ENCODE measurements at regions not wholly inside any gene's neighbourhood (a gene's known extent, or its start where the extent isn't known, plus 50 kb on each side); places are given as distances from the start of the nearest gene placed in this dataset.

- DNase-seq (ENCODE audit: low spot score in 2 of 2) (no peak), FAIRE-seq (no peak)
Observed at GRCh38 chr5:114208588-114208987, 153.3 kb upstream of the KCNN2 start.

- FAIRE-seq (no peak), DNase-seq (ENCODE audit: low spot score in 2 of 2) (no peak)
Observed at GRCh38 chr5:114210662-114211061, 151.2 kb upstream of the KCNN2 start.

GRCh38 chr5:114221807-114222206 is 140.1 kb upstream of the KCNN2 start:
- DNase-seq (ENCODE audit: low spot score in 2 of 2), result no peak
- FAIRE-seq, result no peak

GRCh38 chr5:114223866-114224265 is 138.0 kb upstream of the KCNN2 start:
- no peak for DNase-seq (ENCODE audit: low spot score in 2 of 2)

DNA sequence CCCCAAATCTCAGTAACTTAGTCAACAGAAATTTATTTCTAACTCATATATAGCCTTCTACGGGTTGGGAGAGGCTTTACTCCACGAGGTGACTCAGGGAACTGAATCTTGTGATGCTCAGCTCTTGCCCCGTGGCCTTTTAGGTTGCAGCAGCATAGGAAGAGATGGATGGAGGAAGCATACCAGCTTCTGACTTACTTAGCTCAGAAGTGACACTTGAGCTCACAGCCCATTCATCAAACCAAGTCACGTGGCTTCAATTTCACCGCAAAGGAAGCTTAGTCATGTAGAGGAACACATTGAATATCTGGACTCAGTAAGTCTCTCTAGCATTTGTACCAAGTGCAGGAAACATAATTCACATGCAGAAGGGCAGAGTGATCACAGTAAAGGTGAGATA is 124.1 kb upstream of the KCNN2 start:
- no peak for DNase-seq (ENCODE audit: low spot score in 2 of 2)
- FAIRE-seq, result no peak

More at GRCh38 chr5:114223866-114224265, 138.0 kb upstream of the KCNN2 start:
- FAIRE-seq, result no peak

DNA sequence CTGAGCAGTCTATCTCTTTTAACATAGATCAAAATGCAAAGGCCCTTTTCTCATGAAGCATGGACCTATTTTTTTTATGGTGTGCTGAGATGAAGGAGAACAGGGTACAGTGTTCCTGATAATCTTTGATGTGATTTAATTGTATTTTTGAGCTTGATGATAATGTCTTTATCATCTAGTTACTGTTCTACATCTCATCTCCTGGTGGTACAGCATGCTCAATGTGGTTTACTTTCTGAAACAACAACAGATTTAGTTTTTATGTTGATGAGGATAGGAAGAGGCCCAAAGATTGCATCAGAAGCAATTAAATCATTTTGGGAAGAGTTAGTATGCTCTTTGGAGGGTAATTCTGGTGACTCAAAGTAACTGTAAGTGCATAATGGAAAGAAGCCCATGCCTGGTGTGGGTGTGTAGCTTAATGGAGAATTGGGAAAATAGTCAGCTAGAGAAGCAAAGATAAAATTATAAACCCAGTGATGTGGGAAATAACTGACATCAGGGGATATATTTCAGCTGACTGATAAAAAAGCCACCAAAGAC is 123.0 kb upstream of the KCNN2 start:
- no peak for DNase-seq (ENCODE audit: low spot score in 2 of 2)
- no peak for FAIRE-seq

GRCh38 chr5:114243281-114243971 is 118.4 kb upstream of the KCNN2 start:
- FAIRE-seq (no peak), DNase-seq (ENCODE audit: low spot score in 2 of 2) (no peak)

GRCh38 chr5:114243972-114244317 is 117.9 kb upstream of the KCNN2 start:
- FAIRE-seq, result no peak
- no peak for DNase-seq (ENCODE audit: low spot score in 2 of 2)

DNA sequence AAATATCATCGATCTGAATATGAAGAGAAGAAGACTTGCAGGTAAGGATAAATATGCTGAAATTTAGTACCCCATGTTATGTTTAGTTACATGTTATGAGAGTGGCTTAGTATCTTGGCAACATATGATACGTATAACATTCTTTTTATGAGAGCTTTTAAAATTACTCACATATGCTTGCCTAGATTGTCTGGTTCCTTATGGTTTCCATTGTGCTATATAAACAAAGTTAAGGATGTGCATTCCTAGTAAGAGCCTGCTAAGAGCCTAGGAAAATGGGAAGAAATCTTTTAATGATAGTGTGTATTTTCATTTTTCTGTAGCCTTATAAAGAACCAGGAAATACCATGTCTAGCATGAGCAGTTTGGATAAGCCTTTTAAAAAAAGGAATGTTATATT is 112.0 kb upstream of the KCNN2 start:
- DNase-seq (ENCODE audit: low spot score in 2 of 2) (no peak), FAIRE-seq (no peak)

GRCh38 chr5:114250536-114250935 is 111.3 kb upstream of the KCNN2 start:
- FAIRE-seq (no peak), DNase-seq (ENCODE audit: low spot score in 2 of 2) (no peak)

DNA sequence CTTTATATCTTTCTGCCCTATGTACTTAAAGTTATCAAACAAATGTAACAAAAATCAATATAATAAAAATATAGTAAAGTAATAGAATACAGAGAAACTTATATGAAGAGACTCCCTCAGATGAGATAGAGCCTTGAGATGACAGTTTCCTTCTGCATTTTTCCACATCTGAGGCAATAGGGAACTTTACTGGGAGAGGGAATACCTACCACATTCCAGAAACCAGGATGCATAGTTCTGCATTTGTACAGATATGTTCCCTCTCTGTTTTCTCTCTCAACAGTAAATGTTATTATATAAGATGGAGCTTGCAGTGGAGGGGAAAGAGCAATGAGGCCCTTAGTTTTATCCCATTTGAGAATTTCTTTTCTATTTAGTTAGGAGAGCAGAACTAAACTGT is 109.6 kb upstream of the KCNN2 start:
- no peak for FAIRE-seq
- no peak for DNase-seq (ENCODE audit: low spot score in 2 of 2)

- FAIRE-seq, result no peak
- DNase-seq (ENCODE audit: low spot score in 2 of 2), result no peak
Observed at GRCh38 chr5:114255260-114255659, 106.6 kb upstream of the KCNN2 start.

DNA sequence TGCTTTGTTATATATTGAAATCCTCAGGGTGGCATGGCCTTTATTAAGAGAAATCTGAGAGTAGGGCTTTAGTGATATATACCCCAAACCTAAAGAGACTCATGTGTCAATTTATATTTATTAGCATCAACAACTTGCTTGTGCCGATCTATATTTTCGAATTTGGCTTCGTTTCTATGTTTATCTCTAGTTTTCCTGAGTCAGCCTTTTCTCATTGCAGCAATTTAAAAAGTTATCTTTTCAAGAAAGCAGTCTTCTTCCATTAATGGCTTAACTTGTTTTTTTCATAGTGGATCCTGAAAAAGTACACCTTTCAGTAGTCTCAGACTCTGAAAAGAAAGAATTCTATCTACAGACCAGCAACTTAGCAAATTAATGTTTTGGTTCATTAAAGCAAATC is 99.9 kb upstream of the KCNN2 start:
- DNase-seq (ENCODE audit: low spot score in 2 of 2), result no peak
- no peak for FAIRE-seq

- FAIRE-seq (no peak), DNase-seq (ENCODE audit: low spot score in 2 of 2) (no peak)
Observed at GRCh38 chr5:114265432-114266060, 96.3 kb upstream of the KCNN2 start.

DNA sequence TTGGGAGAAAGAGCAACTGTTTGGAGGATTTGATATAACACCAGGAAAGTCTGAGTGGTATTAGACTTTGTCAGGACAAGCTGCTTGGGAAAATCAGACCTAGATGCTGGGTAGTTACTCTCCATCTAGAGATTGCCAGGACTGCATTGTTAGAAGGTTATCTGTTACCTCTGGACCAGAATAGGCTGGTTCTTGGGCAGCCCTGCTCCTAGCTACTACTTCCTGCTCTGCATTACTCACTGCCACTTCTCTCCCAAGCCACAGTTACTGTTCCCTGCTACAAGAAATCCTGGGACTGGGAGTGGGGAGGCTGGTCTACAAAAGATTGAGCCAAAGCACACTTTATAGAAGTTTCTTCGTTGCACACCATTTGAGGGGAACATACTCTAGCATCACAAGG is 95.5 kb upstream of the KCNN2 start:
- DNase-seq (ENCODE audit: low spot score in 2 of 2) (no peak), FAIRE-seq (no peak)

DNA sequence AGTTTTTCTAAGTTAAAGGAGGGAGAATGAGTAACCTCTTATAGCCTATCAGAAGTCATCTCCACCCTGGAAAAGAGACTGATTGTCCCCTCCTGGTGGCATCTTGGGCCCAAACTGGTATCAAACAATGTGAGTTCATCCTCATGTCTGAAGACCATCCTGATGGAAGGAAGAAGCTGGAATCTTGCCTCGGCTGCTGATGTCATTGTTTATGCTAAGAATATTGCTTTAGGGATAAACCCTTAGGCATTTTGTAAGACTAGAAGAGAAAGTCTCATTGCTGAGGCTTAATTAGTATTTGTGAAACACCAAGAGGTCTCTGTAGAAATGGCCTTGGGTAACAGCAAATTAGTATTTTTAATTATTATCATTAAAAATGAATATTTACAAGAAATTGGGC is 65.7 kb upstream of the KCNN2 start:
- FAIRE-seq (no peak), DNase-seq (ENCODE audit: low spot score in 2 of 2) (no peak)

DNA sequence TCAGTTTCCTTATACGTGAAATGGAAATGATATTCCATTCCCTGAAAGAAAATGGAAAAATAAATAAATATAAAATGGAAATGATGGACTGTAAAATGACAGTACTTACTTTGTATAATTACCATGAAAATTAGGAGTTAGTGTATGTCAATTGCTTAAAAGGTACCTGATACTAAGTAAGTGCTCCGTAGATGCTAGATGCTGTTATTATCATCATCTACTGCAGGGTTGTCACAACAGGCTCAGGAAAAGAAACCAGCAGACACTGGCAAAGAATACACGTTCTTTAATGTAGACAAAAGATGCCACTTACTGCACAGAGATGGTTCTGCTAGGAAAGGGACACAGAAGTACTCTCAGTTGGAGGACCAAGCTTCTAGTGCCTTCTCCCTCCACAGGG is 64.0 kb upstream of the KCNN2 start:
- no peak for FAIRE-seq
- no peak for DNase-seq (ENCODE audit: low spot score in 2 of 2)

DNA sequence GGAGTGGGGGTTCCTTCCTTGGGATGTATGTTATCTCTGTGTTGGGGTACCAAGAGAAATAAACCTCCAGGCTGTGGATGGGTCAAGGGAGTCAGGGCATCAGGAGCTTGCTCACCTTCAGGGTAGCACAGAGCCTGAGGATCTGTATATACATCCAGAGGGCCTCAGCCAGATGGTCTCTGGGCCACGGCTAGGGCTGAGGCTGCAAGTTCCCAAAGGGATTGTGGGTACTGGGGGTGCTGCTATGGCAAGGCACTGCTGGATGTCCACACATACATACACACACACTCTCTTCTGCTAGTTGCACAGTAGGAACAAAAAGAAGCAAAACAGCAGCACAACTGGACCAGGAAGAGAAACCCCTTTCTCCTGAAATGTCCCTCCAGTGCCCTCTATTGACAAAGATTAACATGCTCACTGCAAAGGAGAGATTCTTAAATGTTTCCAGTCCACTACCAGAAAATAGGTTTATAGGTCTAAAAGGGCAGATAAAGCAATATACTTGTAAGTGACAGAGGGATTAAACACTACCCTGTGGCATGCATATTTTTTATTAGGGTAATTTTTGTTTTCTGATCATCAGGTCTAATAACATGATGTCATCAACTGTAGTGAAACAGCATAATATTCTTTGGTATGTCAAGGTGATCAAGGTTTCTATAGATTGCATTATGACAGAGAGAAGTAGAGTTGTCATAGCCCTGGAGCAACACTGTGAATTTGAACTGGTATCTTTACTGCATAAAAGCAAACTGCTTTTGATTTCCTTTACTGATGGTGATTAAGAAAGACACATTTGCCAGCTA is 56.3 kb upstream of the KCNN2 start:
- DNase-seq (ENCODE audit: low spot score in 2 of 2) (no peak), FAIRE-seq (no peak)

GRCh38 chr5:114308017-114308416 is 53.9 kb upstream of the KCNN2 start:
- no peak for FAIRE-seq
- DNase-seq (ENCODE audit: low spot score in 2 of 2), result no peak

DNA sequence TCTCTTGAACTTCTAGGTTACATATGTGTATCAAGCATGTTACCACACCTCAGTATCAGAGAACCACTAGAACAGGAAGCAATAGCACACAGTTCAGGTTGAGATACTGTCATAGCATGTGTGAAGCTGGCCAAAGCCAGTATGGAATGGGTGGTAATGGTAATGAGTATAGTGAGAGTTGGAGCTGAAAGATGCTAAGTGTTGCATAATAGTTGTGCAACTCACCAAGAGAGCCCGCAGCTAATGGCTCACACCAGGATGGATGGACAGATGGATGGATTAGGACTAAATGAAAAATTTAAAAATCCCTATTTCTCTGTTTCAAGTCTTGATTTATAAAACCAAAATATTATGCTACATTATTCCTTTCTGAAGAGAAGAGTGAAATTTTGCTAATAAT is 53.4 kb upstream of the KCNN2 start:
- DNase-seq (ENCODE audit: low spot score in 2 of 2), result no peak
- no peak for FAIRE-seq

DNA sequence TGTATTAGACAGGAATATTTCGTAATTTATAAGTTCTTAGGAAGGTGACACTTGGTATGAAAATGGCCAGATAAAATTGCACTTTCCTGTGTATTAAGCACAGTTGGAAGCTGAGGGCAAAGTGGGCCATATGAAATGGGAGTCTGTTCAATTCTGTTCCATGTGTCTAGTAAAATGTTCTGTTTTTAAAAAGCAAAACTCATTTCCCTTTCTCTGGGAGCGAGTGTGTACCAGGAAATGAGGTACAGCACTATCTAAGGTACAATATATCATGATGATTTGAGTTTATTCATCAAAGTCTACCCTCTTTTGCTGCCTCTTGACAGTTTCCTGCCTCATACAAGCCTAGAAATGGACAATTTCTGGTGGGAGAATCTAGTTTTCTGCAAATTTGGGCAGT is 51.2 kb upstream of the KCNN2 start:
- FAIRE-seq (no peak), DNase-seq (ENCODE audit: low spot score in 2 of 2) (no peak)

DNA sequence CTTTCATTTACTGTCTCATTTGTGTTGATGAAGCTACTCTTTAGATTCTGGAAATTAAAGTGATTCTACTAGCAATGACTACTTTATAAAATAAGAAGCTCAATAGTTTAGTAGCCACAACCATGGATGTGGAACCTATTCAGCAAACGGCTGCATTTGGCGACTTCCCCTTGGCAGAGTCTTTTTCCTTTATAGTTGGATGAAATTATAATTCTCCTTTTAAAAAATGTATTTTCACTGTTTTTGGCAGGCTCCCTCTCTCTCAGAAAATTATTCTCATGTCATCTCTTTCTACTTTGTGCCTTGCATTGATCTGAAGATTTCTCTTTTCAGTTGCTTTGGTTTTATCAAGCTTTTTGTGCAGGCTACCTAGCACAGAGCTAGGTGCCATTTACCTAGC is 50.6 kb upstream of the KCNN2 start:
- DNase-seq (ENCODE audit: low spot score in 2 of 2) (no peak), FAIRE-seq (no peak)
